Stimulated activated CD4-positive, alpha-beta T cell treated with anti-CD3 and anti-CD28 coated beads, Interleukin-12 subunit alpha, Interleukin-12 subunit beta, amount 100 ng/mL, for 48 hours (primary cell): ENCODE measurements at regions not wholly inside any gene's neighbourhood (a gene's known extent, or its start where the extent isn't known, plus 50 kb on each side); places are given as distances from the start of the nearest gene placed in this dataset.

Experiments used
- DNase-seq, 3 donors: peaks; one replicate each; pipeline ENCODE4 v3.0.0-alpha.2; 2020; ENCODE audit warnings: low read depth in 2 of 3, low spot score in 1 of 3

DNA sequence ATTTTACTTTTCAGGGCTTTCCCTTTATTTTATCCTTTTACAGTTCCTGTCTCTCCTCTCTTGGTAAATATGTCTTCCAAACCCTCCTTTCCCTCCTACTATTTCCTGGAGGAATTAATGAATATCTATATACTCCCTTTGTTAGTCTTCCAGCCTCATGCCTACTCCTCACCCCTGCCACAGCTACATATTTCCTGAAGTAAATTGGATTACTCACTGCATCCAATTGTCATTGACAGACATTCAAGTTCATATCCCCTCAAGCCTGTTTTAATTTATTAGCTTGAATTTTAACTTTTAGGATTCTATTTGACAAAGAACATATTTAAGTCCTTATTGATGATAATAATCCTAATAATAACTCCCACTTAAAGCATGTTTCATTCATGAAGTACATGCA, 314.5 kb downstream of the TMEM161B start:
- no peak for DNase-seq

DNA sequence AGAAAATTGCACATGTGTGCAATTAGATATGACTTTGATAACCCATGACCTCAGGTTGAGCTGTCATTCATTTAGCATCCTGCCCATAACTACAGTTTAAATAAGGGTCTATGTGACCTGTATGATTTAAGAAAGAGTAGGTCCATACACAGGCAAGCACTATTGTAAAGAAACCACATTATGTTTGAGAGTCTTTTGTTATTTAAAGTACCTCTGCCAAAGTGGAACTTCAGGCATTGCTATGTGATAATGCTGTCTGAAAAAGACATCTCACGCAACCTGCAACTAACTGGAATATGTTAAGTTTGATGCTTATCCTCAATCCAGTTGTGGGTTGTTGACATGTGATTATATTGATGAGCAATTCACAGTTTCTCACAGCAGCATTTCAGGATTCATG, 317.0 kb downstream of the TMEM161B start:
- no peak for DNase-seq

DNA sequence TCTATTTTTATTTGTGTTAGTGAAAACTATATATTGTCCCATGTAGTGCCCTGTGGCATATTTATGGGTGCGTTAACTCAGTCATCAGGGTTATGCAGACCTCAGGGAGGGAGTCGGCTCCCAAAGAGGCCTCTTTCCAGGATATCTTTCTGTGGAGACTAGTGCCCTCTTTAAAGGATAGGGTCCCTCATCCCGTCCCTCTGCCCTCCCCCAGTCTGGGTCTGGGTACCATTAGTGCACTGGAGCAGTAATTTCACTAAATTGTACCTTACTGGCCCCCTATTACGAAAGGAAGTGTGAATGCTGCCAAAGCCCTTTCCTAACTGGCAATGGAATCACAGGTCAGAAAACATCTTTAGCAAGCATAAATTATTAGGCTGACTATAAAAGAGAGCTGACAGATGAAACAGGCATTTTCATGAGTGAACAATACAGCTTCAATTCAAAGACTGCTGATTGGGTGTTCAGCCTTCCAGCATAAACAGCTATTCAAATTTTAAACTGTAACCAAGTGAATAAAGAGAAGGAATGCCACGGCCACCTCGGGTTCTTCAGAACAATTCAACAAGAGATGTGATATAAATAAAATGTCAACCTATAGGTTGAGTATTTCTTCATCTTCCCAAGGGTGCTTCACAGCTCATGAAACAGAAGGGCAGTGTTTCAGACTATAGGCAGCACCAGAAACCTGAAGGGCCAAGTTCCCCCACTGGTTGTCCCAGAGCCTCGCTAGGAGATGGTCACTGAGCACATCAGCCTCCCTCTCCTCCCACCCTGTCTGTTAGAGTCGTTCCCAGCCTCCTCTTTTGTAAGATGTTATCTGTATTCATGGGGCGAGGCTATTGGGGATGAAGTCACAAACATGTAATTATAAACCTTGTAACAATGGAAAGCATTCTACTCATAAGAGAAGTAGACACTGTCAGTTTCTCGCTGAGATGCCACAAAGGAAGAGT, 318.7 kb downstream of the TMEM161B start:
- no peak for DNase-seq

DNA sequence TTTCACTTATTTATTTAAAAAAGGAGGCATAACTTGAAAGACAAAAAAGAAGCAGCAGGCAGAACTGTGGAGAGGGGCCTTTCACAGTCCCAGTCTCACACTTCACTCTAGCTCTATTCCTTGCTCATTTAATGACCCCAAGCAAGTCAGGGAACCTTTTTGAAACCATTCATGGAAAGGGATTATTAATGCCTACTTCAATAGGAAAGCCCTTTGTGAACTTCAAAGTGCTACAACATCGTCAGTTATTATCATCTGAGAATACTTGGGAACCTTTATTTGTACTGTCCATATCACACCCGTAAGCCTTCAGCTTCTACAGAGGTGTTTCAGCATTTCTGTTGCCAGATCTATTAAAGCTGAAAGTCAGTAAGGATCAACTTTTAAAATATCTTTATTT, 320.2 kb downstream of the TMEM161B start:
- no peak for DNase-seq

DNA sequence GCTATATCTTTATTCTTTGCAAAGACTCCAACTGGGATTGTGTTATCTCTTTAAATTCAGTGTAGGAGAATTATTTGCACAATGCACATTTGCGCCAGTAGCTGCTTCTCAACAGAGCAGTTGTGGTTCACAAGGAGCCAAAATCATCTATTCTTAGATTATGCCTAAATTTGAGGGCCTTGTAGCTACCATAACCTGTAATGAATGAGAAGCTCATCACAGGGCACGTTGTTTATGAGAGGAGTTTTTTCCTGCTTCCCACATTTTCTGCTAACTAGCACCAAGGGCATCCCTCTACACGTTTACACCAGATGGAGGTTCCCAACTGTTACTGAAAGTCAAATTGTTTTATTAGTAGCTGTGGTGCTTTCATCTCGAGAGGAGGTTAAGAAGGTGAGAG, 322.4 kb downstream of the TMEM161B start:
- no peak for DNase-seq

DNA sequence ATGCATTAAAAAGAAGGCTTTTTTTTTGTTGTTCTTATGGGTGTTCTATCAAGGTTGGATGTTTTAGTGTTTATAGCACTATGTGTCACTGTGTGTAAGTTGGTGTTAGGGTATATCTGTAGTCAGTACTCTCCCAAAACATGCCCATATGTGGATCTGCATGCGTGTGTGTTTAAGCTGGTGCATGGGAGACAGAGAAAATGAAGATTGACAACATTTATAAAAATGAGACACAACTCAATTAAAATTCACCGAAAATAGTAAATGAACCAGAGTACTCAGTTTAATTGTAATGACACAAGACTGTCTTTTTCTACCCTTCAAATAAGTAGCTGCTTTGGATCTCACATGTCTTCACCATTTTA, 323.4 kb downstream of the TMEM161B start:
- DNase-seq, result no peak

DNA sequence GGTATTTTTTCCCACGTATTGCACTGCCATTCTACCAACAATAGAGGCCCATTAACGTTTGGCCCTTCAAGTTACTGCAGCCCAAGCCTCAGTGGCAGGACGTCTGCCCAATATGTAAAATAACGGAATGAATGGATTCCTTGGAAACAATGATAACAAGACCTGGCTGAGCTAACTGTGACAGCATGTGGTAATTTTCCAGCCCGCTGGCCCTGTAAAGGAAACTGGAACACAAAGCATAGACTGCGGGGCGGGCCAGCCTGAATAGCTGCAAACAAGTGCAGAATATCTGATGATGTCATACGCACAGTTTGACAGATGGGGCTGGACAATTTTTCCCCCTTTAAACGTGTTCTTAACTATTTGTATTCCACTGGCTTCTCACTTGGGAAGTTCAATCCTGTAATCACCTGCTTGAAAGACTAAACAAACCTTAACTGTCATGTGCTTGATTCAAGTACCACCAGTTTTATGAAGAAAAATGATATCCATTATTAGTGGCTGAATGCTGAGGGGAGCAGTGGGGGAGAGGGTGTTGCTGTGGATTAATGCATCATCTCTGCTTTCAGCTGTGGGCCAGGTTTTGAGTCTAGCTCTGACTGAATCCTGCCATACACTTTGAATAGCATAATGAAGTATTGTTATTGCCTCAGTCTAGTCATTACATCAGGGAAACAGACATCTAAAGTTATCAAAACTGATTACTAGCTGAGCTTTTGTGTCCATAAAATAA, 323.9 kb downstream of the TMEM161B start:
- DNase-seq, result no peak

DNA sequence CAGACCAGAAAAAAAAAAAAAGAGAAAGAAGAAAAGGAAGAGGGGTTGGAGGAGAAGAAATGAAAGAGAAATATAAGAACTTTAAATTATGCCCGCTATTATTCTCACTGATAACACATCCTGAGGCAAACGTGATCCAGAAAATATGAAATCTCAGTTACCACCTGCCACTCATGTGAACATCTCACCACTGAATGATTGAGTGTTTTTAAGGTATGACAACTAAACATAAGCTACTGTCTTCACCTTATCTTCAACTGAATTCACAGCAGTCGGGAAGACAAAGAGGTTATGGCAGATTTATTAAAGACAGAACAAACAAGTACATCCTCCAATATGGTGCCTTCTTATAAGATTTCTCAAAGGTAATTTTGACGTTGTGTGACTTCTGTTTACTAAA, 327.9 kb downstream of the TMEM161B start:
- no peak for DNase-seq

DNA sequence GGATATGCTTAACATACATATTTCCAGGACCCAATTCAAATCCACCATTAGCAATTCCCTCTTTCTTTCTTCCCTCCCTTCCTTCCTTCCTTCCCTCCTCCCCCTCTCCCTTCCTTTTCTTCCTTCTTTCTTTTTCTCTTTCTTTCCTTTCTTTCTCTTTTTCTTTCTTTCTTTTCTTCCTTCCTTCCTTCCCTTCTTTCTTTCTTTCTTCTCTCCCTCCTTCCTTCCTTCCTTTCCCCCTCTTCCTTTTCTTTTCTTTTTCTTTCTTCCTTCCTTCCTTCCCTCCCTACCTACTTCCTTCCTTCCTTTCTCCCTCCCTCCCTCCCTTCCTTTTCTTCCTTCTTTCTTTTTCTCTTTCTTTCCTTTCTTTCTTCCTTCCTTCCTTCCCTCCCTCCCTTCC, 332.0 kb downstream of the TMEM161B start:
- DNase-seq, result no peak

DNA sequence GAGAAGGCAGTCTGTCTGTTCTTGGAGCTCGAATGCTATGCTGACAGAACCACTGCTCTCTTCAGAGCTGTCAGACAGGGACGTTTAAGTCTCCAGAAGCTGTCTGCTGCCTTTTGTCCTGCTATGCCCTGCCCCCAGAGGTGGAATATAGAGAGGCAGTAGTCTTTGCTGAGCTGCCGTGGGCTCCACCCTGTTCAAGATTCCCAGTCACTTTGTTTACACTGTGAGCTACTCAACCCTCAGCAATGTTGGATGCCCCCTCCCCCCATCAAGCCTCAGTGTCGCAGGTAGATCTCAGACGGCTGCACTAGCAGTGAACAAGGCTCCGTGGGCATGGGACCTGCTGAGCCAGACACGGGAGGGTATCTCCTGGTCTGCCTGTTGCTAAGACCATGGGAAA, 344.2 kb downstream of the TMEM161B start:
- no peak for DNase-seq

DNA sequence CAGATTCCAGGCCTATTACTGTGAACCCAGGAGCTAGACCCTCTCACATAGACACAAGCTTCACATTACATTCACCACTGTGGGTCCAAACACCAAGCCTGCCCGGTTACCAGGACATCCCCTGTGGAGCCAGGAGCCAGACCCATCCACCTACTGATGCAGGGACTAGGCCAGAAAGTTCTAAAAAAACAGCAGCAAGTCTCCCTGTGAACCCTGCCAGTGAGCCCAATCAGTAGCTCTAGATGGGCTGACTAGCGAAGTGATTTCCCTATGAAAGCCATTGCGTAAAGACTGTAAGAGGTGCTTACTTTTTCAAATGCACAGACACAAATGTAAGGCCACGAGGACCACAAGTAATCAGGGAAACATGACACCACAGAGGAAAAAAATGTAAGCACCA, 352.3 kb downstream of the TMEM161B start:
- DNase-seq, result no peak

DNA sequence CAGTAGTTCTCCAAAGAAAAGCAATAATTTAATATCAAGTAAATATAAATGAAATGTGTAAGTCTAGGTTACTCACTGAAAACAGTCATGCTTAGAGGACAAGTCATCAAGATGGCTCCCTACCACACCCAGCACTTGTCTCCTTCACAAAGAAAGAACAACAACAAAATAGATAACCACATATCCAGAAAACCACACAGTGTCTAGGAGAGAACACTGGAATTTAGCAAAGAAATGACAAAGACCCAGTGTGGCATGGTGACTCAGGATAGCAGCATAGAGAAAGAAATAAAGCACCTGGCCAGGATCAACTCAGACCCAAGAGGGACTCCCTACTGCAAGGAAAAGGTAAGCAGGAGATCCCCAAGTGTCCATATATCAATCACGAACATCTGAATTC, 356.2 kb downstream of the TMEM161B start:
- no peak for DNase-seq

DNA sequence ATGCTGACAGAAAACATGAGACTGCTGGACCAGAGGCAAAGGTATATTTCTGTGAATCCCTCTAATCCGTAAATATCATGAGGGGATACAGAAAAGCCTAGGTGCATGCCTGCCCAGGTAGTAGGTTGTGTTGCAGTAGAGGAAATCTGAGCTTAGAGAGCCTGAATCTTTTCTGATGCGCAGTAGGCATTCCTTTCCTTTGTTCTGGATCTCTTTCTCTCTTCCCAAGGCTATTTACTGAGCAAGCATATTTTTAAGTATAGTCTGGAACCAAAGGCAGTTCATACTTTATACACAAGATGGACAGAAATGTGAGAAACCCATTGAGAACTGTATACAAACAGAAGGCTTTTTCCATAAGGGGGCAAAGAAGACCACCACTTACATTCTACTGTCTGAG, 359.3 kb downstream of the TMEM161B start:
- DNase-seq, result no peak

DNA sequence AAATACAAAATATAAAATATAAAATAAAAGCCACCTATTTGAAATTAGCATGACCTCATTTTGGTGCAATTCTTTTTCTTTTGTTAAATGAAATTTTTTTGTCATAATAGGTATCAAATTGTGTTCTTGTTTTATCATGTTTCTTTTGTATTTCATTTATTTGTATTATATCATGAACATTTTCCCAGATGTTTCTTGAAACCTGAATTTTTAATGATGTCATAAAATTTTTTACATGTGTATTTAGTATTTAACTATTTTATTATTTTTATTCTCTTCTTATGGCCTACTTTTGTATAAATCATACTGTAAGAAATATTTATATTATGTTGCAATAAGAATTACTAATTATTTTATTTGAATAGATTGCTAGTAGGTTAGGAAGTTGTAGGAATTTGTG, 361.7 kb downstream of the TMEM161B start:
- DNase-seq, result no peak

DNA sequence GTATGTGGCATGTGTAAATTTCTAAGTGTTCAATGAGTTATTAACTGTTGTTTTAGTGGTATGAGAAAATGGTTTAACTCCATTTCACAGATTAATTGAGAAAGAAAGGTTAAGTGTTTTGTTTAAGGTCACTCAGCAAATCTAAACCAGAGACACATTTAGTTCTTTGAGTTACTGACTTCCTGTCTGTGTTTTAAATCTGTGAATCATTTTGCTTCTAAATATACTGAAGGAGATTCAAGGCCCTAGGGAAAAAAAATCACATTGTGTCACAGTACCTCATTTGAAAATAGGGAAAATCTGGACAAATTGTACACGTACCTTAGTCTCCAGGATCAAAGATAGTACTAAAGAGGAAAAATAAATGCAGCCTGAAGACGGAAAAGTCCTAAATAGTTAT, 368.2 kb downstream of the TMEM161B start:
- DNase-seq, result no peak

DNA sequence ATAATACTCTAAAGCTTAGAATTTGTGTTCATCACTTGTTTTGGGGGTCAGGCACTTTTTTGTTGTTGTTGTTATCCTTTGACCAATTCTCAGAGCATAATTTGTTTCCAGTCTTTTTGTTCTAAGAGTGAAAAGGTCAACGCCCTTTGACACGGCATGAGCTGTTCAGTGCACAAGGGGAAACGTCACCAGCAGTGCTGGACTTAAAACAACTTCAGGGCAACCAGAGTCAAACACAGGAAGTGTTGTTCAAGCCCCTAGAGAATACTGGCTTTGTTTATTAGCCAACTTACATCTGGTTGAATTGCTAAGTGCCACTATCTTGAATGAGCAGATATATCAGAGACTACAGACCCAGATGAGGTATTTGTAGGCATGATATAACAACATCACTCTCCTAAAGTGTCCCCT, 368.9 kb downstream of the TMEM161B start:
- no peak for DNase-seq

DNA sequence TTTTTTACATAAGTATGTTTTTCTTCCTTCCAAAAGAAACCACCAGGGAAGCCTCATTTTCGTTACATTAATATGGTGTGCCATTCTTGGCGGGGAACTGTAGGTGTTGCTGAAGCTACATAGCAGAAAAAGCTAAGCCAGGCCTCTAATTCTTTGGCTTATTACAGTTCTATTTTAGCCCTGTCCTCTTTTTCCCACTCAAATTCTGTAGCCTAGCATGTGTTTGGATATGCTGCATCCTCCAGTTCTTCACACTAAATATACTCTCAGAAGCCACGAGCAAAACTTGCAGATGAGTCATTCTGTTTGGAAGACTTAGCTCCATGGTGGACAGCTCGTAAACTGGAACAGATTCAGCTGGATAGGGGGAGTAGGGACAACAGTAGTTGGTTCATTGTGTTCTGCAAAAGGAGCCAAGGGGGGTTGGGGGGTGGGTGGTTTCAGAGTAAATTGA, 369.4 kb downstream of the TMEM161B start:
- no peak for DNase-seq

DNA sequence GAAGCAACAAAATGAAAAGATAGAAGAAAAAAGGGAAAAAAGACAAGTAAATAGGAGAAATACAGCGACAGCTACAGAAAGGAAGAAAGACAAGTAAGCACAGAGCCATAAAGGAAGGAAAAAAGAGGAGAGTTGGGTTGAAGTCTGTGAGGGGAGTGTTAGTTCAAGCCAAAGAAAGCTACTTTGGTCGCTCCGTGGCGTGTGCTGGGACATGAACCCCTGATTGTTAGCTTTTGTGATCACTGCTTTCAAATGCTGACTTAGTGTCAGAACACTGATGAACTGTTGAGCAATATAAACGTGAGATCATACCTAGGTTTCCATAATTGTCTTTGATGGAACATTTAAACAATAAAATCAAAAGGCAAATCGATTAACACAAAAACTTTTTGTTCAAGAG, 370.1 kb downstream of the TMEM161B start:
- no peak for DNase-seq

DNA sequence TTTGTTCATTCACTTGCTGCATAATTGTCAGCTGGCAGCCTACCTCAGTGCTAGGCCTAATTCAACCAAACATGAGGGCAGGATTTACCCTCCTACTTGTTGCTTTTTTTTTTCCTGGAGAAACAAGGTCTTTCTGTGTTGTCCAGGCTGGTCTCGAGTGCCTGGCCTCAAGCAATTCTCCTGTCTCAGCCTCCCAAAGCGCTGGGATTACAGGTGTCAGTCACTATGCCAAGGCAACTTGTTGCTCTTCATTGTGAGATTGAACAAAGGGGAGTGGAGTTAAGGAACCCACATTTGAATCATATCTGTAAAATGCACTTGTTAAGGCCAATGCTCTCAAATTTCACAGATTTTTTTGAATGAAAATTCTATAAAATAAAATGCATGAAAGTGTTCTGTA, 380.5 kb downstream of the TMEM161B start:
- DNase-seq, result no peak

DNA sequence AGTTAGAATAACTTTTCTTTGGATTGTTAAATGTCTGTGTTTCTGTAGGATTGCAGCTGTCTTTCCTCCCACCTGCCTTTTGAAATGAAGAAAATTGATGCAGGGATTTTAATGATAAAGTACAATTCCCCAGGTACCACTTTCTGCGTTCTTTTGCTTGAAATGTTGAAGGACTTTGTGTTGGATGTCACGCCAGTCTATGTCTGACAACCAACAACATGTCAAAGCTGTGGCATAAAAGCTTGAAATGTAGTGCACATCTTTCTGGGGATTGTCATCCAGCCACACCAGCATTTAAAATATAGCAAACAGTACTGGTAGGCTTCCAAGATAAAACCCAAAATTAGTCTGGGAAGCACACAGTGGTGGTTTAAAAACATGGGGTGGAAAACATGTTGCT, 381.4 kb downstream of the TMEM161B start:
- no peak for DNase-seq

DNA sequence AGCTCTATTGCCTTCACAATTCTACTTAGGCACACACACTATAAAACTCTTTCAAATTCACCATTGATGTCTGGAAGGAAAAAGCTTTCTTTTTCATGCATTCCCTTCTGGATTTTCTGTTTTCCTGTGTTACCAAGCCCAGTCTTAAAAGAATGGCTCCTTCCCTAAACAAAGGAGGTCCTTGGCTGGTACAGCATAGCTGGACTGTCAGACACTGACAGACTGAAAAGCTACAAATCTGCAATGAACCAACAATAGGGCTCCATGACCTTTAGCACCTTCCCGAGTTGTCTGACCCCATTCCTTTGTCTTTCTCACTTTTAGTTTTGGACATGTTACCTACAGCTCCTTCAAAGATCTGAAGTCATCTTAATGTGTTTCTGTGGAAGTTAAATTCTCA, 382.5 kb downstream of the TMEM161B start:
- no peak for DNase-seq

DNA sequence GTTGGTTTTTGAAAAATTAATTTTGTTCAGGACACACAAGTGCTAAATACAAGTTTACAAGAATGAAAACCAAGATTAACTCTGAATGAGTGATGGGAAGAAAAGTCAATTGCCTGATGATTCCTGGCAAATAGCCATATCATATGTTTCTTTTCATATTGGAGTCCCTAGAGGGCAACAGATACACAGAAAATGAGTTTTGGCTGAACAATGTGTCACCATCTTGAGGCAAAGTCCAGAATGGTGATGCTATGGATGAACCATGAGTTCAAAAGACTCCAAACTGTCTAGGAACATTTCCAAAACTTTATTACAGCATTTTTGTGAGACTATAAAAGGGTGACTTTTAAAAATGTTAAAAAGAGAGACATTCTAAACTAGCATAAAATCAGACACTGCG, 382.9 kb downstream of the TMEM161B start:
- no peak for DNase-seq

DNA sequence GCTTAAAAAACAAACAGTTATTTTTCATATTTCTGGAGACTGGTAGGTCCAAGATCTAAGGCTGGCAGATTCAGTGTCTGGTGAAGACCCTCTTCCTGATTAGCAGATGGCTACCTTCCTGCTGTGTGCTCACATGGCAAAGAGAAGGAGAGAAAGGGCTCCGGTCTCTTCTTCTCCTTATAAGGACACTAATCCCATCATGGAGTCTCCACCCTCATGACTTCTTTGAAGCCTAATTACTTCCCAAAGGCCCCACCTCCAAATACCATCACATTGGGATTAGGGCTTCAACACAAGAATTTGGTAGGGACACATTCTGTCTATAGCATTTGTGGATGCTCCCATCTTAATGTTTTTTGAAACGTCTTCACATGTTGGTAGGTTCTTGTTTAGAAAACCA, 391.1 kb downstream of the TMEM161B start:
- DNase-seq, result no peak
